ENCODE measurements at regions not wholly inside any gene's neighbourhood (a gene's known extent, or its start where the extent isn't known, plus 50 kb on each side); places are given as distances from the start of the nearest gene placed in this dataset.

GRCh38 chr3:110226645-110227044 is 845.0 kb upstream of the NECTIN3 start:
- Histone ChIP-seq H3K23ac (ENCODE audit: low read length in 2 of 2) (no peak overlapping the region), H2BK12ac (ENCODE audit: low read length in 2 of 2) (no peak overlapping the region), H2AFZ (ENCODE audit: low read depth, low read length) (no peak overlapping the region), H3K79me1 (replicated peaks; ENCODE audit: low read length, poor library complexity, severe bottlenecking) (no peaks in the 10 kb centered on the region), H3K4ac (ENCODE audit: low read depth in 1 of 2, low read length in 2 of 2) (no peak overlapping the region), H3K27ac (ENCODE audit: low read length, poor library complexity, severe bottlenecking) (no peak overlapping the region), H3K36me3 (ENCODE audit: control insufficient read depth in 1 of 2, insufficient read depth in 2 of 2, low read depth in 1 of 2, low read length in 2 of 2) (no peaks in the 10 kb centered on the region), H3K14ac (ENCODE audit: low read length in 2 of 2) (no peak overlapping the region), H4K91ac (ENCODE audit: low read length) (no peak overlapping the region), H3K18ac (ENCODE audit: low read depth in 1 of 2, low read length in 2 of 2) (no peak overlapping the region), H3K27me3 (ENCODE audit: control insufficient read depth in 1 of 2, insufficient read depth in 1 of 2, low read length in 2 of 2) (no peaks in the 10 kb centered on the region), H2BK120ac (ENCODE audit: low read depth, low read length) (no peak overlapping the region), H4K8ac (ENCODE audit: low read length) (no peak overlapping the region), H3K4me1 (ENCODE audit: control insufficient read depth, insufficient read depth, low read depth, low read length) (no peaks in the 10 kb centered on the region), H3K9ac (ENCODE audit: low read length) (no peak overlapping the region), H3K4me2 (ENCODE audit: low read length, poor library complexity, severe bottlenecking) (no peak overlapping the region), H3K4me3 (ENCODE audit: insufficient read depth in 1 of 2, low read depth in 1 of 2, low read length in 2 of 2) (no peak overlapping the region), H3K9me3 (ENCODE audit: control insufficient read depth, low read length) (no peaks in the 10 kb centered on the region), H2BK5ac (ENCODE audit: low read depth, low read length, poor library complexity, severe bottlenecking) (no peak overlapping the region), H2BK15ac (ENCODE audit: low read depth, poor library complexity, severe bottlenecking) (no peak overlapping the region), H2AK5ac (ENCODE audit: low read length, severe bottlenecking) (no peak overlapping the region)
- WGBS, result no CpG with 5 or more reads among the region's 1 CpG
- DNase-seq, result no peak

GRCh38 chr3:110227991-110228390 is 843.6 kb upstream of the NECTIN3 start:
- WGBS, result 47% methylated on average over 4 of the region's 4 CpGs
- H3K4me3 ChIP-seq (ENCODE audit: insufficient read depth in 1 of 2, low read depth in 1 of 2, low read length in 2 of 2), result no peak overlapping the region

DNA sequence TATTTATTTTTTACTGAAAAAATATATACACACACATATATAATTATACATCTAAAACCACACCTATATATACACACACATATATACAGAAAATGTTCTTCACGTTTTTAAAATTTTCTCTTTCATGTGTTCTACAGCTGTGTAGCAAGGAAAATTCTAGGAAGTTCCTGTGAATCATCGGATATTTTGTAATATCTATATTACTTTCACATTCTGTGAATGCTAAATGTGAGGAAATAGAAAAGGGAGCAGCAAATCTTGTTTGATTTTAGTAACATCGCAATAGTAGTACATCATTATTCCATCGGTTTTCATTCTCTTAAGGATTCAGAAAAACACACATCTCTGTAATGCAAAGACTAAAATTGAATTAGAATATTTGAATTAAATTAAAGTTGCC is 836.8 kb upstream of the NECTIN3 start:
- Histone ChIP-seq H3K14ac (ENCODE audit: low read length in 2 of 2) (no peak overlapping the region), H3K4me3 (ENCODE audit: insufficient read depth in 1 of 2, low read depth in 1 of 2, low read length in 2 of 2) (peak overlapping the region in 1 of 2 experiments; percentile 46), H2AFZ (ENCODE audit: low read depth, low read length) (no peak overlapping the region), H2BK15ac (ENCODE audit: low read depth, poor library complexity, severe bottlenecking) (no peak overlapping the region), H2BK5ac (ENCODE audit: low read depth, low read length, poor library complexity, severe bottlenecking) (no peak overlapping the region), H3K4me2 (ENCODE audit: low read length, poor library complexity, severe bottlenecking) (no peak overlapping the region), H3K9ac (ENCODE audit: low read length) (peak overlapping the region; percentile 34), H3K27ac (ENCODE audit: low read length, poor library complexity, severe bottlenecking) (no peak overlapping the region), H3K4ac (ENCODE audit: low read depth in 1 of 2, low read length in 2 of 2) (no peak overlapping the region), H3K79me1 (replicated peaks; ENCODE audit: low read length, poor library complexity, severe bottlenecking) (no peaks in the 10 kb centered on the region), H3K36me3 (ENCODE audit: control insufficient read depth in 1 of 2, insufficient read depth in 2 of 2, low read depth in 1 of 2, low read length in 2 of 2) (no peaks in the 10 kb centered on the region), H4K8ac (ENCODE audit: low read length) (no peak overlapping the region), H3K18ac (ENCODE audit: low read depth in 1 of 2, low read length in 2 of 2) (no peak overlapping the region), H2BK12ac (ENCODE audit: low read length in 2 of 2) (no peak overlapping the region), H3K4me1 (ENCODE audit: control insufficient read depth, insufficient read depth, low read depth, low read length) (no peaks in the 10 kb centered on the region), H2AK5ac (ENCODE audit: low read length, severe bottlenecking) (no peak overlapping the region), H4K91ac (ENCODE audit: low read length) (no peak overlapping the region), H3K9me3 (ENCODE audit: control insufficient read depth, low read length) (no peaks in the 10 kb centered on the region), H3K23ac (ENCODE audit: low read length in 2 of 2) (no peak overlapping the region), H2BK120ac (ENCODE audit: low read depth, low read length) (no peak overlapping the region), H3K27me3 (ENCODE audit: control insufficient read depth in 1 of 2, insufficient read depth in 1 of 2, low read length in 2 of 2) (no peaks in the 10 kb centered on the region)
- DNase-seq, result no peak
- 100% methylated on average over 1 of the region's 4 CpGs for whole genome bisulfite sequencing

More at GRCh38 chr3:110227991-110228390, 843.6 kb upstream of the NECTIN3 start:
- no peaks in the 10 kb centered on the region for H3K36me3 ChIP-seq (ENCODE audit: control insufficient read depth in 1 of 2, insufficient read depth in 2 of 2, low read depth in 1 of 2, low read length in 2 of 2)
- H3K27ac ChIP-seq (ENCODE audit: low read length, poor library complexity, severe bottlenecking), result no peak overlapping the region
- H3K9me3 ChIP-seq (ENCODE audit: control insufficient read depth, low read length), result no peaks in the 10 kb centered on the region
- no peak overlapping the region for H3K18ac ChIP-seq (ENCODE audit: low read depth in 1 of 2, low read length in 2 of 2)
- H3K14ac ChIP-seq (ENCODE audit: low read length in 2 of 2), result no peak overlapping the region
- no peaks in the 10 kb centered on the region for H3K4me1 ChIP-seq (ENCODE audit: control insufficient read depth, insufficient read depth, low read depth, low read length)
- H2BK12ac ChIP-seq (ENCODE audit: low read length in 2 of 2), result no peak overlapping the region
- no peak overlapping the region for H2AFZ ChIP-seq (ENCODE audit: low read depth, low read length)
- no peak overlapping the region for H3K9ac ChIP-seq (ENCODE audit: low read length)
- no peak overlapping the region for H2BK5ac ChIP-seq (ENCODE audit: low read depth, low read length, poor library complexity, severe bottlenecking)
- no peak overlapping the region for H3K4me2 ChIP-seq (ENCODE audit: low read length, poor library complexity, severe bottlenecking)
- H3K79me1 ChIP-seq (replicated peaks; ENCODE audit: low read length, poor library complexity, severe bottlenecking), result no peaks in the 10 kb centered on the region
- H4K8ac ChIP-seq (ENCODE audit: low read length), result no peak overlapping the region
- H3K4ac ChIP-seq (ENCODE audit: low read depth in 1 of 2, low read length in 2 of 2), result no peak overlapping the region
- H2BK120ac ChIP-seq (ENCODE audit: low read depth, low read length), result no peak overlapping the region
- H2BK15ac ChIP-seq (ENCODE audit: low read depth, poor library complexity, severe bottlenecking), result no peak overlapping the region
- peak; percentile 34 for DNase-seq
- peak overlapping the region; percentile 96 for H2AK5ac ChIP-seq (ENCODE audit: low read length, severe bottlenecking)
- H4K91ac ChIP-seq (ENCODE audit: low read length), result no peak overlapping the region
- H3K27me3 ChIP-seq (ENCODE audit: control insufficient read depth in 1 of 2, insufficient read depth in 1 of 2, low read length in 2 of 2), result no peaks in the 10 kb centered on the region
- no peak overlapping the region for H3K23ac ChIP-seq (ENCODE audit: low read length in 2 of 2)

- Histone ChIP-seq H3K36me3 (ENCODE audit: control insufficient read depth in 1 of 2, insufficient read depth in 2 of 2, low read depth in 1 of 2, low read length in 2 of 2) (no peaks in the 10 kb centered on the region), H3K9me3 (ENCODE audit: control insufficient read depth, low read length) (no peaks in the 10 kb centered on the region)
- WGBS, result 100% methylated on average over 1 of the region's 3 CpGs
Observed at GRCh38 chr3:110236976-110237610, 834.5 kb upstream of the NECTIN3 start.

More at GRCh38 chr3:110236976-110237610, 834.5 kb upstream of the NECTIN3 start:
- H2BK5ac ChIP-seq (ENCODE audit: low read depth, low read length, poor library complexity, severe bottlenecking), result no peak overlapping the region
- no peak overlapping the region for H3K4ac ChIP-seq (ENCODE audit: low read depth in 1 of 2, low read length in 2 of 2)
- H3K4me1 ChIP-seq (ENCODE audit: control insufficient read depth, insufficient read depth, low read depth, low read length), result no peaks in the 10 kb centered on the region
- no peak overlapping the region for H3K27ac ChIP-seq (ENCODE audit: low read length, poor library complexity, severe bottlenecking)
- H2BK15ac ChIP-seq (ENCODE audit: low read depth, poor library complexity, severe bottlenecking), result no peak overlapping the region
- H3K4me3 ChIP-seq (ENCODE audit: insufficient read depth in 1 of 2, low read depth in 1 of 2, low read length in 2 of 2), result no peak overlapping the region
- no peaks in the 10 kb centered on the region for H3K79me1 ChIP-seq (replicated peaks; ENCODE audit: low read length, poor library complexity, severe bottlenecking)
- no peak overlapping the region for H3K9ac ChIP-seq (ENCODE audit: low read length)
- H2AK5ac ChIP-seq (ENCODE audit: low read length, severe bottlenecking), result no peak overlapping the region
- no peak for DNase-seq
- no peak overlapping the region for H4K91ac ChIP-seq (ENCODE audit: low read length)
- H3K27me3 ChIP-seq (ENCODE audit: control insufficient read depth in 1 of 2, insufficient read depth in 1 of 2, low read length in 2 of 2), result no peaks in the 10 kb centered on the region
- no peak overlapping the region for H3K18ac ChIP-seq (ENCODE audit: low read depth in 1 of 2, low read length in 2 of 2)
- H2BK12ac ChIP-seq (ENCODE audit: low read length in 2 of 2), result no peak overlapping the region
- H2AFZ ChIP-seq (ENCODE audit: low read depth, low read length), result no peak overlapping the region
- H4K8ac ChIP-seq (ENCODE audit: low read length), result no peak overlapping the region
- H3K4me2 ChIP-seq (ENCODE audit: low read length, poor library complexity, severe bottlenecking), result no peak overlapping the region
- no peak overlapping the region for H2BK120ac ChIP-seq (ENCODE audit: low read depth, low read length)
- no peak overlapping the region for H3K14ac ChIP-seq (ENCODE audit: low read length in 2 of 2)
- H3K23ac ChIP-seq (ENCODE audit: low read length in 2 of 2), result no peak overlapping the region

Data from mesenchymal stem cell (in vitro differentiated cells and primary cell).